Fibroblast of skin of right quadriceps (primary cell): ENCODE measurements at regions not wholly inside any gene's neighbourhood (a gene's known extent, or its start where the extent isn't known, plus 50 kb on each side); places are given as distances from the start of the nearest gene placed in this dataset.
A peak's percentile ranks its signal among the peaks of the same experiment; 100 is the strongest.

Experiments
- DNase-seq: peaks from one replicate; pipeline ENCODE4 v3.0.0-alpha.2; 2013

GRCh38 chr11:115931548-115932083 is 427.4 kb upstream of the CADM1 start:
- DNase-seq = no peak

DNA sequence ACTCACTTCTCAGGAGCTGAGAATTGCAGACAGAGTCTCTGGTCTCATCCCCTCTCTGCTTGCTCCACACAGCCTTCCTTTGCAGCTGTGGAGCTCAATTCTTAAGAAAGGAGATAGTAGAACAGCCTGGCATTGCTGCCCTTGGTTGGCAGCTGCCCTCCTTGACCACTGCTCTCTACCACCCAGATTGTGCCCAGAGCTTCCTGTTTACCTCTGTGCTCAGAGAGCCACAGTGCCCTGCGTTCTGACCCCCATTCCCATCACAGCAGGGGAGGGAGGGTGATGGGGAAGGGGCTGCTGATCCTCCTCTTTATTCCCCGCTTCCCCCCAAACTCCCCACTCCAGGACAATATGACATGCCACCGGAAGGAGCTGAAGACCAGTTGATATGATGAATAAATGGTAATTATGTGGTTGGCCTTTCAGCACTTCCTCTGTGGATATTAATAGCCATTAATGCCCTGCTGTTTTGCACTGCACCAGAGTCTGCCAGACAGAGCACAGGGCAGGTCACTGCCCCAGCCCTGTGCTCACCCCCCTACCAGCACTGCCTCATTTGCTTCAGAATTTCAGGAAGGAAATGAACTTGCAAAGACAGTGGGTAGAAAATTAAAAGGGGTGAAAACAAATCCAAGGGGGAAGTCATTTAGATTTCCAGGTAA is 426.8 kb upstream of the CADM1 start:
- no peak for DNase-seq

DNA sequence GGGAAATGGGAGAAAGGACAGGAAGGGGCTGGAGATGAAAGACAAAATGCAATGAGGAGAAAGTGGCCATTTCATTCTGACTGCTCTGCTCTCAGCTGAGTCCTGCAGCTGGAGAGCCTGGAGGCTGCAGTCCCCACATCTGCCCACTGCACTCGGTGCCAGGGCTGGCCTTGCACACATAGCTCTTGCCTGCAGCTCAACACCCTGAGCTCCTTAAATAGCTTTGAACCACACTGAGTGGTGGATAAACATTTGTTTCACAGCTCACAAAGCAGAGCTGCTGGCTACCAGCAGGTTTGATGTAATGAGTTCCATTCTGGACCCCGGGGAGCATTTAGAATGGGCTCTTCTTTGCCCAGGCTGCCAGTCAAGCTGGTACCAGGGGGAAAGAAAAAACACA is 426.1 kb upstream of the CADM1 start:
- DNase-seq = no peak

- DNase-seq = no peak
Observed at GRCh38 chr11:115929618-115930129, 425.5 kb upstream of the CADM1 start.

DNA sequence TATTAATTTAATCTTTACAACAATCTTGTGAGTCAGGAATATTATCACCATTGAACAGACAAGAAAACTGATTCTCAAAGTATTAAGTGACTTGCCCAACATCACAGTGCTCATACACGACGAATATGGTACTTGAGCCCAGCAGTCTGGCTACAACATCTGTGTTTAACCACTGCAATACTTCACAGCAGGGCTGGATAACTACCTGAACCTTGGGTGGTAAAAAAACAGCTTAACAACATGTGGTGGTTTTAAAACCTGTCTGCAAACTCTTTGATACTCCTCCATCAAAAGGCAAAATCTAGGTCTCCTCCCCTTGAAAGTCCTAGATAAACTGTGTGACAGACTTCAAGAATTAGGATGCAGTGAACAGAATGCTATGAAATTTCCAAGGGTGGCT is 424.6 kb upstream of the CADM1 start:
- no peak for DNase-seq

- DNase-seq = no peak
Observed at GRCh38 chr11:115927823-115928329, 423.7 kb upstream of the CADM1 start.

DNA sequence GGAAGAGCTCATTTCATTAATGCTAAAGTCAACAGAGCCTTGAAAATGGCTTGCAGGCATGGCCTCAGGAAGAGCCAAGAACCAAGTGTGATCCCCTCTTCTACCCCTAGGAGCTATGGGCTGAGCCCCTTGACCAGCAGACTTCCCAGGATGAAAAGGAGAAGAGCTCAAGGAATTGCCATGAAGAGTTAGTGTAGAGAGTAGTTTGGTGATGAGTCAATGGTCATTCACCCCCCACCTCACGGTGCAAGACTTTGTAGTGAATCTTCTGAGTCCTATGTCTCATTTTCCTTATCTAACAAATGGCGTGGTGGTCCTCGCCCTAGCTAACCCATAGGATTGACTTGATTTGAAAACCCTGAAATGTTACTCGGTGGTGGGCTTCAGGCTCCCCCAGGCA is 422.4 kb upstream of the CADM1 start:
- DNase-seq = no peak

GRCh38 chr11:115926138-115926537 is 421.9 kb upstream of the CADM1 start:
- no peak for DNase-seq

- no peak for DNase-seq
Observed at GRCh38 chr11:115925568-115926090, 421.4 kb upstream of the CADM1 start.

DNA sequence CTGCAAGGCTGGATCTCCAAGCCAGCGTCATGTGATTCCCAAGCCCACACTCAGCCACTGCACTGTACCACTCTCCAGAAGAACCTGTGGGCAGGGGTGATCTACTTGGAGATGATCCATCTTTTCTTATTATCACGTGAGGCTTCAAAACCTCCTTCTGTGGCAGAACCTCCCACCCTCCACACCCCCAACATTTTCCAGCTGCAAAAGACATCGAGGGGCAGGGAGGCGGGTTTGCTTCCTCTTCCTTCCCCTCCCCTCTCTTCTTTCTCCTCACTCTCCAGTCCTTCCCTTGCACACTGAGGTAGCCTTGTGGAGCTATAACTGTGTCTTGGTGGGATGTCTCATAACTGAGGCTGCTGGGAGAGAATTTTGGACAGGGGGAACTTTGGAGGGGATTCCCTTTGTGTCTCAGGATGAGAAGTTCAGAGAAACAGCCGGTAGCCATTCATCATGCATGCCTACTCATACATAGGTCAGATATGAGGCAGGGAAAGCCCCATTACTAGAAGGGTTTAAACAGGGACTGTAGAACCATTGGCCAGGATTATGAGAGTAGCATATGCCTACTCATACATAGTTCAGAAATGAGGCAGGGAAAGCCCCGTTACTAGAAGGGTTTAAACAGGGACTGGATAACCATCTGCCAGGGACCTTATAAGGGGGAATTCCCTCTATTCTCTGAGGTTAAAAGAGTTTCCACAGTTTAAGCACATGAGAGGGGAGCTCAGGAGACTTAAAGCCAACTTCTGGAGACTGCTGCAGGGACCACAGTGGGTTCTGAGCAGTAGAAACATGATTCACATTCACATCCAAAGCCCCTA is 420.7 kb upstream of the CADM1 start:
- DNase-seq = peak; percentile 64

DNA sequence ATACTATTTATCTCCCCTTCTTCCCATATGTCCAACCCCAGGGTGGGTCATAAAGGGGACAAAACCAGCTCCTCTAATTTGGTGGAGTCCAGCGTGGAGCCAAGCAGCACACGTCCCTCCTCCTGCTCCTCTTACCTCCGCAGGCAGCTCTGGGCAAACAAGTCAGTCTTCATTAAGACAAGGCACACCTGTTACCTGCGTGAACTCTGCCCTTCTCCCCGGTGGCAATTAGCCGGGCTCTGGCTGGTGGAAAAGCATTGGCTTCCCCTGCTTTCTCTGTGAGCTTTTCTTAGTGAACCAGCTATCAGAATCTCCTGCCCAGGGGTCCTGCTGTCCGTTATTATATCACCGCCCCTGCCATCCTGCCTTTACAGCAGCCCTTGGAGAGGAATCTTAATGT is 418.7 kb upstream of the CADM1 start:
- DNase-seq = no peak

GRCh38 chr11:115921986-115922385 is 417.8 kb upstream of the CADM1 start:
- no peak for DNase-seq

DNA sequence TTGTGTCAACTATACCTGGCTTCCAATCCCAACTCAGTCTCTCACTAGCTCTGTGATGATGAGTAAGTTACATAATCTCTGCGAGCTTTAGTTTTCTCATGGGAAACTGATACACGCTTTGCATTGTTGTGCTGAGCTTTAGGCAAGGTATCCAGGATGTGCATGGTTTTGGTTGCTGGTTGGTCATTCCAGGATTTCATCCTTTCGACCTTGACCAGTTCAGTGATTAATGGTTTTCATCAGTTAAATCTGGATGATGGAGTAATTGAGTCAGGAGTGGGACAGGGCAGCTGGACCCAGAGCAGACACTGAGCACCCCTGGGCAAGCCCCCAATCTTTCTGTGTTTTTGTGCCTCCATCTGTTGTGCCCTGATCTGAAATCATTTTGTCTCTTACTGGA is 417.3 kb upstream of the CADM1 start:
- no peak for DNase-seq

GRCh38 chr11:115920841-115921480 is 416.7 kb upstream of the CADM1 start:
- no peak for DNase-seq

DNA sequence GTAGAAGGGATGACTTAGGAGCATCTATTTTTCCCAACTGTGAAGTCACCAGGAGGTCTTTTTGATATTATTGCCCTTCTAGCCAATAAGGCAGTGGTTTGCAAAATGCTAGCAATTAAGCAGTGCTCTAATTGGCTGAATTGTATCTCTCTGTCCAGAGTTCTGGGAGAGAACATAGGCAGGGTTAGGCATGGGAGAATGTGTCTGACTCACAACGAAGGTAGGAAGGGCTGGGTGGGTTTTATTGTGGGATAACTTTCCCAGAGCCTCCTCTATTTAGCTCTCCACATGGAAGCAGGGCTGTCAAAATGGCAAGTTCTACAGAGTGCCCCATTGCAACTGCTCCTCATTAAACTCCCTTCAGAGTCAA is 415.9 kb upstream of the CADM1 start:
- DNase-seq = peak; percentile 40

DNA sequence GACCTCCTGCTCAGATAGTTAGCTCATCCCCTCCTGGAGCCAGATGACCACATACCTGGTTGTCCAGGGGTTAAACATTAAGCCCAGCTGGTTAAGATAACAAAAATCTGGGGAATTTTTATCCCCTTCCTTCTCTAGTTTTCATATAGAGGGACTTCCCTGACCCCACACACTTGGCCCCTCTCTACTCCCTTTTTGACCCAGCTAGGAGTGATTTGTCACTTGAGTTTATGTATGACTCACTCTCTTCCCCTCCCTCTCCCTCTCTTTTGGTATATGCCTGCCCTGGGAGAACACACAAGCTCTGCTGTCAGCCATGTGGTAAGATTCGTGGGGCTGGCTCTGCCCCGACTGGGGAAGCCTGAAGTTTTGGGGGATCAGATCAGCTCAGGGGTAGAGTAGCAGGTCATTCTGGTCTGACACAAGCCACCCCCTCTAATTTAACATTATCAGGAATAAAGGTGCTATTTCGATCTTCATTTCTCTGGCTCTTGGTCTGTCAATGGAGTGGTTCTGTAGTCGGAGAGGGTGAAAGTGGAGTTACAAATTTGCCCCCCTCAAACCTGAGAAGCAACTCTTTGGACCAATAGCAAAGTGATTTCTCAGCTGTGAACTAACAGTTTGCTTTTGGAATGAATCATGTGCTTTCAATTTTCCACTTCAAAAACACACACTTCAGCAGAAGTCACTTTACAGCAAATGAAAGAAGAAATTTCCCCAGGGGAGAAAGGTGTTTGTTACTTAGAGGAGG is 415.3 kb upstream of the CADM1 start:
- peak; percentile 69 for DNase-seq

- no peak for DNase-seq
Observed at GRCh38 chr11:115918576-115918975, 414.4 kb upstream of the CADM1 start.

- no peak for DNase-seq
Observed at GRCh38 chr11:115916608-115917007, 412.4 kb upstream of the CADM1 start.

- DNase-seq = peak; percentile 23
Observed at GRCh38 chr11:115912484-115912945, 408.3 kb upstream of the CADM1 start.

DNA sequence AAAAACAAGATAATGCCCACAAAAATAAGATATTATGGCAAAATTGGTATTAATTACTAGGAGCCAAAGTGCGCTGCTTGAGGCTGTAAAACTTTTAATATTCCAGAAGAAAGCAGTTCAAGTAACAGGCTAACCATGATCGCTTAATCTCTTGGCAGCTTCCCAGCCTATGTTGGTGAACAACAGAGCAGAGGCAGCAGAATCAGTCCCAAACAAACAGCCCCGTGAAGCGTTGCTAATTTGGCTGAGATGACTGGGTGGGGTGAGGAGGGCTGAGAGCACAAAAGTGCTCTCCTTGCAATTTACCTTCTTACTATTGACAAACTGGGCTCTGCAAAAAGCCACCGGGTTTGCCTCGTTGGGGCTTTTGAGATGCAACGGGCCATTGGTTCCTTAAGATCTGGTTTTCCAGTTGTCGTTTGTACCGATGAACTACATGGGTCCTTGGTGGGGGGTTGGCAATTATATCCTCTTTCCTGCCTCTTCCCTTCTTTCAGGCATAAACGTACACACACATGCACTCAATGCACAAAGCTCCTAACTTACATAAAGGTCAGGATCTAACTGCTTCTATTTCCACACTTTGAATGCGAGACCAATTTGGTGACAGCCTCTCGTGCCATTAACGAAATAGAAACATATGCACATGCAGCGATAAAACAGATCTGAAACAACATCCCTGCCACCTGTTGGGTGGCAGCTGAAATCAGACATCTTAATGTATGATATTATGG is 407.6 kb upstream of the CADM1 start:
- DNase-seq = no peak

- peak; percentile 23 for DNase-seq
Observed at GRCh38 chr11:115910379-115910778, 406.2 kb upstream of the CADM1 start.

DNA sequence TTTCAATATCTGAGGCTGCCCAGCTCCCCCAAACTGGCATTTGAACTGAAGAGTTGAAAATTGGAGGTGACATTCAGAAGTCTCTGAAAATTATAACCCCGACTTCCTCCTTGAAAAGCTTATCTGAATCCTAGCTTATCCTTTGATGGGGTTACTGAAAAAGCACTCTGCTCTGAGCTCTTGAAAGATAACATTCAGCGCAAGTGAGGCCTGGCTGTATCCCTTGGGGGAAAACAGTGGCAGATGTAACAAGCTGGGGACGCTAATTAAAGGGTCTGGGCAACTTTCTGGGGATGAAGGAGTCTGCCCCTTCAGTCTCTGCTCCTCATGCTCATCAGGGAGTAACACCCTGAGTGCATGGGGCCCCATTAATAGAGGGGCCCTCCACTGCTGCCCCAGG is 402.0 kb upstream of the CADM1 start:
- DNase-seq = no peak
